K562 (cell line): ENCODE measurements at regions not wholly inside any gene's neighbourhood (a gene's known extent, or its start where the extent isn't known, plus 50 kb on each side); places are given as distances from the start of the nearest gene placed in this dataset.

Source experiments
- ATAC-seq: fragments of 200-7000 bp; cut with Tn5 transposase; 3 replicates; pipeline ENCODE4 v1.9.1; 2020; ENCODE audit warnings: moderate library complexity
- BruUV-seq: library from RNA; stranded (reverse); fragments of 400-500 nt; replicated peaks from 2 replicates; lab custom pipeline; 2021; lab: Mats Ljungman, UMichigan
- CTCF ChIA-PET: fragments of 300-600 bp; formaldehyde crosslinking; extraction: SDS; loops from one replicate; lab custom pipeline; 2021; ENCODE audit warnings: low intra/inter-chr PET ratio; lab: Yijun Ruan, JAX
- POLR2A ChIA-PET: fragments of 300-600, 350-650 bp; sonication (Branson Sonifier 250); formaldehyde crosslinking; extraction: SDS; loops from one replicate; lab custom pipeline; 2021; ENCODE audit warnings: antibody characterized with exemption, inconsistent platforms; lab: Yijun Ruan, JAX
- DNase-seq, 4 experiments: peaks; one replicate each; pipeline versions ENCODE4 v3.0.0 to v3.0.0-alpha.2; 2011 to 2018; ENCODE audit warnings: low spot score in 3 of 4, mixed read lengths in 3 of 4; ENCODE audit errors: extremely low read depth in 1 of 4
- FAIRE-seq: peaks from 2 replicates; lab custom pipeline; 2011; peaks lifted over from hg19 to GRCh38; lab: Jason Lieb, UNC
- H2AFZ ChIP-seq: 2 replicates; pipeline ENCODE4 v1.6.0; 2011; ENCODE audit warnings: low read depth, low read length, control low read depth, inconsistent platforms
- H3K27ac ChIP-seq: fragments of 200-600 bp; 3 replicates; pipeline ENCODE4 v1.8.0; 2011; ENCODE audit warnings: low read depth, mild to moderate bottlenecking, control low read depth, inconsistent platforms, low read length, moderate library complexity, mixed read lengths; ENCODE audit errors: extremely low read depth
- H3K27me3 ChIP-seq, 2 experiments: fragments of 300-600 bp in 1 of 2; 2 replicates in 1 of 2; 3 replicates in 1 of 2; pipeline versions ENCODE4 v1.6.0 to v1.8.0; 2011; ENCODE audit warnings: inconsistent platforms in 2 of 2, low read length in 2 of 2, mild to moderate bottlenecking in 1 of 2, mixed read lengths in 1 of 2, moderate library complexity in 1 of 2; ENCODE audit not compliant: control insufficient read depth in 2 of 2, insufficient read depth in 2 of 2
- H3K36me3 ChIP-seq: fragments of 300-600 bp; 3 replicates; pipeline ENCODE4 v1.8.0; 2011; ENCODE audit warnings: mild to moderate bottlenecking, low read length, inconsistent platforms; ENCODE audit not compliant: control insufficient read depth, insufficient read depth
- H3K4me1 ChIP-seq, 2 experiments: fragments of 200-600 bp in 1 of 2; replicated peaks in 1 of 2; 2 replicates in 1 of 2; 3 replicates in 1 of 2; pipeline versions ENCODE4 v1.5.1 to v1.8.0; 2011; ENCODE audit warnings: inconsistent platforms in 2 of 2, low read length in 2 of 2, mild to moderate bottlenecking in 1 of 2, mixed read lengths in 1 of 2, moderate library complexity in 1 of 2; ENCODE audit not compliant: control insufficient read depth in 2 of 2, insufficient read depth in 2 of 2
- H3K4me2 ChIP-seq: 2 replicates; pipeline ENCODE4 v1.6.1; 2011; ENCODE audit warnings: low read length, control low read depth, inconsistent platforms, mixed read lengths; ENCODE audit not compliant: insufficient read depth
- H3K4me3 ChIP-seq: fragments of 200-600 bp; sonication (generic), shearing (Covaris generic); 2 replicates; pipeline ENCODE4 v1.5.1; 2016; ENCODE audit warnings: control low read depth, inconsistent platforms
- H3K79me2 ChIP-seq: fragments of 200-600 bp; 3 replicates; pipeline ENCODE4 v1.8.0; 2011; ENCODE audit warnings: low read length, inconsistent platforms; ENCODE audit not compliant: control insufficient read depth, insufficient read depth
- H3K9ac ChIP-seq, 2 experiments: 2 replicates each; pipeline versions ENCODE4 v1.6.0 to v1.6.1; 2011; ENCODE audit warnings: low read depth in 2 of 2, low read length in 2 of 2, control low read depth in 1 of 2, inconsistent platforms in 1 of 2, mild to moderate bottlenecking in 1 of 2, mixed read lengths in 1 of 2; ENCODE audit not compliant: insufficient read depth in 1 of 2
- H3K9me1 ChIP-seq: one replicate; pipeline ENCODE4 v1.6.0; 2011; ENCODE audit warnings: inconsistent platforms, mild to moderate bottlenecking, low read length, moderate library complexity; ENCODE audit not compliant: control insufficient read depth, insufficient read depth
- H3K9me3 ChIP-seq: replicated peaks from 2 replicates; pipeline ENCODE4 v1.5.1; 2011; ENCODE audit warnings: low read depth, low read length, inconsistent platforms; ENCODE audit not compliant: control insufficient read depth, insufficient read depth
- H4K20me1 ChIP-seq: replicated peaks from 2 replicates; pipeline ENCODE4 v1.6.1; 2011; ENCODE audit warnings: low read length, inconsistent platforms, mixed read lengths; ENCODE audit not compliant: control insufficient read depth, insufficient read depth
- DLX4 ChIP-seq: fragments of 250-450 bp; sonication (Bioruptor Pico); IDR thresholded peaks from 2 replicates; pipeline ENCODE4 v1.6.1; 2021; ENCODE audit warnings: mild to moderate bottlenecking
- DNMT1 ChIP-seq: fragments of 450-650 bp; IDR thresholded peaks from 2 replicates; pipeline ENCODE4 v1.6.1; 2016; ENCODE audit warnings: antibody characterized with exemption, mild to moderate bottlenecking
- E2F1 ChIP-seq: sonication (generic); formaldehyde crosslinking; IDR thresholded peaks from 2 replicates; pipeline ENCODE4 v1.8.1; 2023; ENCODE audit warnings: mild to moderate bottlenecking, missing genetic modification reagents, moderate library complexity
- MAZ ChIP-seq, 2 experiments: fragments of 450-650 bp in 1 of 2; sonication (generic) in 1 of 2; formaldehyde crosslinking; IDR thresholded peaks in 1 of 2; conservative IDR thresholded peaks in 1 of 2; 2 replicates each; pipeline versions ENCODE4 v1.4.0 to v1.5.0; 2020; ENCODE audit warnings: mild to moderate bottlenecking in 1 of 2, missing genetic modification reagents in 1 of 2
- MCM7 ChIP-seq, 2 experiments: fragments of 450-650 bp; IDR thresholded peaks; 2 replicates each; pipeline ENCODE4 v1.6.1; 2016 to 2018
- MYBL2 ChIP-seq, 2 experiments: fragments of 450-650 bp in 1 of 2; sonication (generic) in 1 of 2; formaldehyde crosslinking in 1 of 2; IDR thresholded peaks; 2 replicates each; pipeline versions ENCODE4 v1.6.1 to v1.8.1; 2017 to 2022; ENCODE audit warnings: borderline replicate concordance in 1 of 2, inconsistent platforms in 1 of 2, low read depth in 1 of 2, mild to moderate bottlenecking in 1 of 2, missing genetic modification reagents in 1 of 2, moderate library complexity in 1 of 2
- NKRF ChIP-seq: fragments of 450-650 bp; IDR thresholded peaks from 2 replicates; pipeline ENCODE4 v1.6.1; 2016; ENCODE audit warnings: borderline replicate concordance
- PML ChIP-seq: IDR thresholded peaks from 2 replicates; pipeline ENCODE4 v1.6.1; 2012; ENCODE audit warnings: low read length, inconsistent platforms
- POLR2AphosphoS2 ChIP-seq: IDR thresholded peaks from 2 replicates; pipeline ENCODE4 v1.6.1; 2012; ENCODE audit warnings: low read length, improper control_type of control experiment
- SMAD1 ChIP-seq: fragments of 150-350 bp; IDR thresholded peaks from 2 replicates; pipeline ENCODE4 v1.6.1; 2014; ENCODE audit warnings: low read length, low read depth; ENCODE audit not compliant: partially characterized antibody
- SREBF2 ChIP-seq: sonication (generic); formaldehyde crosslinking; IDR thresholded peaks from 2 replicates; pipeline ENCODE4 v1.4.0; 2020; ENCODE audit warnings: mild to moderate bottlenecking, missing genetic modification reagents
- SRF ChIP-seq, 2 experiments: fragments of 250-450, 450-650 bp in 1 of 2; sonication (Bioruptor Pico) in 1 of 2; sonication (generic) in 1 of 2; formaldehyde crosslinking; IDR thresholded peaks; 2 replicates each; pipeline versions ENCODE4 v1.5.0 to v1.5.1; 2020 to 2022; ENCODE audit warnings: mild to moderate bottlenecking in 1 of 2, missing genetic modification reagents in 1 of 2
- TAL1 ChIP-seq: fragments of 450-650 bp; IDR thresholded peaks from 2 replicates; pipeline ENCODE4 v1.6.1; 2016; ENCODE audit warnings: mild to moderate bottlenecking
- TRIM28 ChIP-seq: fragments of 450-650 bp; IDR thresholded peaks from 2 replicates; pipeline ENCODE4 v1.6.1; 2017
- ZNF143 ChIP-seq: sonication (generic); formaldehyde crosslinking; IDR thresholded peaks from 2 replicates; pipeline ENCODE4 v1.9.0; 2022; ENCODE audit warnings: mild to moderate bottlenecking, missing genetic modification reagents
- WGBS: fragments of 100-300 bp; shearing (Covaris generic); methylation state at CpG from one replicate; pipeline ENCODE4 v1.1.6; 2016; ENCODE audit warnings: low coverage, mixed read lengths; ENCODE audit not compliant: insufficient coverage; ENCODE audit errors: missing lambda C conversion rate; 5-methylcytosine and 5-hydroxymethylcytosine counted together
- in situ Hi-C: fragments of 300-500 bp; cut with MboI; formaldehyde crosslinking; loops from 4 replicates; pipeline ENCODE4 v1.15.0; 2018; ENCODE audit warnings: inconsistent platforms, mixed read lengths
- intact Hi-C: fragments of 100-400 bp; cut with micrococcal nuclease; formaldehyde crosslinking; loops from 2 replicates; pipeline ENCODE4 v1.14.2; 2022
- TF ChIP-seq, protein P1 (sequence below): fragments of 450-650 bp; formaldehyde crosslinking; IDR thresholded peaks from 2 replicates; pipeline ENCODE4 v1.4.0; 2020; ENCODE audit warnings: mild to moderate bottlenecking
- TF ChIP-seq, protein P2 (sequence below), 2 experiments: fragments of 200-800 bp in 1 of 2; sonication (Bioruptor generic) in 1 of 2; sonication (generic) in 1 of 2; formaldehyde crosslinking in 1 of 2; IDR thresholded peaks in 1 of 2; conservative IDR thresholded peaks in 1 of 2; 2 replicates each; pipeline versions ENCODE4 v1.5.0 to v1.6.1; 2016 to 2020; ENCODE audit warnings: missing compliant biosample characterization in 1 of 2, missing genetic modification characterization in 1 of 2, missing genetic modification reagents in 1 of 2

DNA sequence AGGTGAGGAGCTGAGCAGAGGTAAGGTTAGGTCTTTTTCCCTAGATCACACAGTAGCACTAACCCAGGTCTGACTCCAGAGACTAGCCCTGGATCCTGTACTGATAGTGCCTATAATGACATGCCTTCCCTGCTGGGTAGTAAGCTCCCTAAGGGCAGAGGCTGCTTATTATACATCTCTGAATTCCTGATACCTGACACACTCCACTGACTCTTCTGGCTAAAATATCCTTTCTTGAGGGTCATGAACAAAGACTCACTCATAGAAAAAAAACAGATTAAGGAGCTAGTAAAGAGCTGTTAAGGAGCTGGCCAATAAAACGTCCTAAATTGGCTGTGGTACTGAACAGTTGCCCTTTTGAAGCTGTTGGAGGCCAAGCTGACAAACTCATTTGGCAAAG, 149.0 kb upstream of the ITGA1 start:
- intact Hi-C loops: no loop called here
- in situ Hi-C loops: no loop called here
- no peaks in the 10 kb centered on the region for H3K79me2 ChIP-seq
- ChIA-PET POLR2A (interaction anchor here (0.8 kb wide), 1 partner anchor 18 kb away, joined by 3 read pairs; no protein-coding TSS in a partner anchor), CTCF (no interaction called here)
- BruUV-seq: no TSS peak
- no peak overlapping the region for H3K4me2 ChIP-seq
- no peak for DNase-seq
- FAIRE-seq: no peak
- H3K27ac ChIP-seq: no peak overlapping the region
- H4K20me1 ChIP-seq: no peaks in the 10 kb centered on the region
- H3K9me1 ChIP-seq: no peaks in the 10 kb centered on the region
- no peak overlapping the region for H3K9ac ChIP-seq
- no peaks in the 10 kb centered on the region for H3K27me3 ChIP-seq
- H3K9me3 ChIP-seq: 0 out of 2 replicates have a peak, but pooled peaks cover 1% of the 10 kb centered on the region
- no peak overlapping the region for H2AFZ ChIP-seq
- no peak for ATAC-seq
- H3K4me3 ChIP-seq: no peak overlapping the region
- no peaks in the 10 kb centered on the region for H3K4me1 ChIP-seq
- WGBS: 0% methylated on average over 1 of the region's 1 CpG
- TF ChIP-seq ZNF143 (CRISPR knock-in tag) (no peak), E2F1 (CRISPR knock-in tag) (no peak), TAL1 (no peak), SMAD1 (no peak), PML (no peak), TRIM28 (no peak), POLR2AphosphoS2 (no peak), SRF (CRISPR knock-in tag; IDR thresholded peaks at IDR 0.05) (no peak), DNMT1 (no peak), DLX4 (CRISPR knock-in tag) (no peak), SREBF2 (CRISPR knock-in tag) (no peak), MCM7 (IDR thresholded peaks at IDR 0.05) (no peak), MAZ (CRISPR knock-in tag; conservative IDR thresholded peaks at IDR 0.05 in 1 of 2, IDR thresholded peaks at IDR 0.05 in 1 of 2) (no peak), MYBL2 (IDR thresholded peaks at IDR 0.05; ENCODE audit: low read depth) (no peak), MYBL2 (CRISPR knock-in tag; IDR thresholded peaks at IDR 0.05; ENCODE audit: borderline replicate concordance) (no peak), NKRF (no peak)
- TF ChIP-seq, protein P1, sequence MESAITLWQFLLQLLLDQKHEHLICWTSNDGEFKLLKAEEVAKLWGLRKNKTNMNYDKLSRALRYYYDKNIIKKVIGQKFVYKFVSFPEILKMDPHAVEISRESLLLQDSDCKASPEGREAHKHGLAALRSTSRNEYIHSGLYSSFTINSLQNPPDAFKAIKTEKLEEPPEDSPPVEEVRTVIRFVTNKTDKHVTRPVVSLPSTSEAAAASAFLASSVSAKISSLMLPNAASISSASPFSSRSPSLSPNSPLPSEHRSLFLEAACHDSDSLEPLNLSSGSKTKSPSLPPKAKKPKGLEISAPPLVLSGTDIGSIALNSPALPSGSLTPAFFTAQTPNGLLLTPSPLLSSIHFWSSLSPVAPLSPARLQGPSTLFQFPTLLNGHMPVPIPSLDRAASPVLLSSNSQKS: no peak
- TF ChIP-seq, protein P2, sequence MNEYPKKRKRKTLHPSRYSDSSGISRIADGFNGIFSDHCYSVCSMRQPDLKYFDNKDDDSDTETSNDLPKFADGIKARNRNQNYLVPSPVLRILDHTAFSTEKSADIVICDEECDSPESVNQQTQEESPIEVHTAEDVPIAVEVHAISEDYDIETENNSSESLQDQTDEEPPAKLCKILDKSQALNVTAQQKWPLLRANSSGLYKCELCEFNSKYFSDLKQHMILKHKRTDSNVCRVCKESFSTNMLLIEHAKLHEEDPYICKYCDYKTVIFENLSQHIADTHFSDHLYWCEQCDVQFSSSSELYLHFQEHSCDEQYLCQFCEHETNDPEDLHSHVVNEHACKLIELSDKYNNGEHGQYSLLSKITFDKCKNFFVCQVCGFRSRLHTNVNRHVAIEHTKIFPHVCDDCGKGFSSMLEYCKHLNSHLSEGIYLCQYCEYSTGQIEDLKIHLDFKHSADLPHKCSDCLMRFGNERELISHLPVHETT (CRISPR knock-in tag; conservative IDR thresholded peaks at IDR 0.05 in 1 of 2, IDR thresholded peaks at IDR 0.05 in 1 of 2): no peak
- H3K36me3 ChIP-seq: no peaks in the 10 kb centered on the region
